Mucosa of stomach (tissue), 1 donor: ENCODE measurements at regions not wholly inside any gene's neighbourhood (a gene's known extent, or its start where the extent isn't known, plus 50 kb on each side); places are given as distances from the start of the nearest gene placed in this dataset.

ENCODE experiments used
- H3K27me3 ChIP-seq: one replicate; pipeline ENCODE4 v1.7.0; 2013; ENCODE audit warnings: mild to moderate bottlenecking, low read length; ENCODE audit not compliant: control insufficient read depth, insufficient read depth
- H3K36me3 ChIP-seq: one replicate; pipeline ENCODE4 v1.7.0; 2013; ENCODE audit warnings: low read length; ENCODE audit not compliant: control insufficient read depth, insufficient read depth
- H3K4me1 ChIP-seq: one replicate; pipeline ENCODE4 v1.7.0; 2013; ENCODE audit warnings: mild to moderate bottlenecking, low read length; ENCODE audit not compliant: control insufficient read depth, insufficient read depth
- H3K4me3 ChIP-seq: one replicate; pipeline ENCODE4 v1.7.0; 2013; ENCODE audit warnings: low read length
- H3K9ac ChIP-seq: one replicate; pipeline ENCODE4 v1.7.0; 2013; ENCODE audit warnings: mild to moderate bottlenecking, low read length, moderate library complexity
- H3K9me3 ChIP-seq: one replicate; pipeline ENCODE4 v1.7.0; 2013; ENCODE audit warnings: mild to moderate bottlenecking, low read length, moderate library complexity; ENCODE audit not compliant: control insufficient read depth
- donor health status: Pancreatic carcinoma.

DNA sequence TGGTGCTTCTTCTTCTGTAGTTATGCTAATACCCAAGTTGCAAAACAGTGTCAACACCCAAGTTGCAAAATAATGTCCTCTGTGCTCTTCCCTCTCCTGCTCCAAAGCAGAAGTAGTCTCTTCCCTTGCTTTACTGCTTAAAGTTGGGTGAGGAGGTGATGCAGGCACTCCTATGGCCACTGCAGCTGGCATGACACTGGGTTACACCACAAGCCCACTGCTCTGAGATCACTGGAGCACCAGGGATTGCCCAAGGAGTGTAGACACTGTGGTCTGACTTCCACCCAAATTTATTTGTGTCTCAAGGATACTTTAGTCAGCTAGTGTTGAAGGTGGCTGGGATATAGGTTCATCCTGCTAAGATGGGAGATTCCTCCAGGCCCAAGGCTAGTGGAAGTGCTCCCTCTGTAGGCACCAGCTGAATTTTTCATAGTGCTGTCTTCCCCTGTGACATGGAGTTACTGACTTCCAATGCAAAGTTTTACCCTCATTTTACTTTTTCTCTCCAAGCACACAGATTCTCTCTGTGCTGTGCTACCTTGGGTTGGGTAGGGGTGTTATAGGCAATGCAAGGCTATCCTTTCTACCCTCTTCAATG, 196.2 kb upstream of the TENT5D start:
- no peaks in the 10 kb centered on the region for H3K4me1 ChIP-seq
- H3K36me3 ChIP-seq: no peaks in the 10 kb centered on the region

DNA sequence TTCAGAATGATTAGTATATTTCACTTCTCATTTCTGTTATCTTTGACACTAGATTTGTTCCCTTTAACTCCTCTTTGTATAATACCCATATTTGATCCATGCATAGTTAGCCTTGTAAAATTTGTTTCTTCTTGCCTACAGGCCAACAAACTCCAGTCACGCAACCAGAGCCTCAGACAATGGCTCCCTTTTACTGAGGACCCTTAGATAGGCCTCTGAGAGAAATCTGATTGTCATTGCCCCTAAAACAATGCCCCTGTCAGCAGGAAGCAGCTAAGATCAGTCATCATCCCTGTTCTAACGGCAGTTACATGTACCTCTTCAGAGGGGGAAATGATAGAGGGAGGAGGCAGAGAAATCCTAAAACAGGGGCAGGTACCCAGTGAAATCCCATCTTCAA, 190.6 kb upstream of the TENT5D start:
- H3K9me3 ChIP-seq: no peaks in the 10 kb centered on the region
- no peaks in the 10 kb centered on the region for H3K36me3 ChIP-seq
- no peaks in the 10 kb centered on the region for H3K27me3 ChIP-seq
- no peak overlapping the region for H3K4me3 ChIP-seq
- H3K9ac ChIP-seq: no peak overlapping the region
- H3K4me1 ChIP-seq: no peaks in the 10 kb centered on the region

More for the DNA sequence above, 196.2 kb upstream of the TENT5D start:
- H3K9ac ChIP-seq: no peak overlapping the region
- no peaks in the 10 kb centered on the region for H3K27me3 ChIP-seq
- H3K4me3 ChIP-seq: no peak overlapping the region
- no peaks in the 10 kb centered on the region for H3K9me3 ChIP-seq

DNA sequence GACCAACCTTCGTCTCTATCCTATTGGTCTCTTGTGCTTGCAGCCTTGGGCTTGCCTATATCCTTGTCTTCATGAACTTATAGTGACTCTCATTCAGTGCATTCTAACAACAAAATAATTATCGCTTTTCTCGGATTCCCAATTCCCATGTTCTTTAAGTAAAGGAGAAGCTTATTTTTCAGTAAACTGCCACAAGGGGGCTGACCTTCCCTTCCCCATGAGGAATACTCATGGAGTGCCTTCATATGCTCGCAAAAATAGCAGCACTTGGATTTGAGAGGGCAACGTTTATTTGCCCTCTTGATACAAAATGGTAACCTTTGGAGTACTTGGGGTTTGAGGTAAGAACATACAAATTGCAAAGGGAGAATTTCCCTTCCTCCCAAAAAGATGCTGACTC, 183.2 kb upstream of the TENT5D start:
- Histone ChIP-seq H3K4me1 (no peaks in the 10 kb centered on the region), H3K36me3 (no peaks in the 10 kb centered on the region), H3K9me3 (no peaks in the 10 kb centered on the region), H3K4me3 (no peak overlapping the region), H3K9ac (no peak overlapping the region), H3K27me3 (no peaks in the 10 kb centered on the region)

DNA sequence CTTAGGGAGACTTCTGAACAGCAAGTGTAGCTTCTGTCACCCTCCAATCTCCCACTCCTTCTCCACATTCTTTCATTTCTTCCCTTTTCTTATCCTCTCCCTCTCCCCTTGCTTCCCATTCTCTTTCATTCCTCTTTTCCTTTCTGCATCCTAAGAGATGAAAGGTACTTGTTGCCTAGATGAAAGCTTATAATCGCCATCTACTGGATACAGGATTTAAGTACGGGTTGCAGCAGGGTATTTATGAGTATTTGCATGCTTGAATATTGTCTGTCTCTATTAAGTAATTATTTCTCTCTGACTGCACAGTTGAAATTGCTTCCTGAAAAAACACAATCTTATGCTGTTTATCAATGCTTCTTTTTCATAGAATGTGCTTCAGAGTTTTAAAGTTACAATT, 174.0 kb upstream of the TENT5D start:
- Histone ChIP-seq H3K36me3 (no peaks in the 10 kb centered on the region), H3K27me3 (no peaks in the 10 kb centered on the region), H3K4me3 (no peak overlapping the region)

DNA sequence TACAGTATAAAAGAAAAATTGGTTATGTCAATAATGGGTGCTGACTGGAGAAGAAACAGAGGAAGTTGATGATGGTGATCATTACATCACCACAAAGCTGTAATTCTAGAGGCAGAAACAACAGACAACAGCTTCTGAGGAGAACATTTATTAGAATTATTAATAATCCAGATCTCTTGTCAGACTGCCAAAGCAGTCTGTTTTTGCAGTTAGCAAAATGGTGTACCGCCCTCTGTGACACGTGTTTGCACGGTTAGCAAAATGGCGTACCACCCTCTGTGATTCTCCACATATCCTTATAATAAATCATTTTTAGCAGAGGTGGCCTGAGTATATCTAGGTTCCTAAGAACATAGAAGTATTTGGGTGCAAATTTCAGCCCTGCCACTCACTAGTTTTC, 154.0 kb upstream of the TENT5D start:
- Histone ChIP-seq H3K27me3 (no peaks in the 10 kb centered on the region), H3K9me3 (no peaks in the 10 kb centered on the region)

More for the DNA sequence above, 174.0 kb upstream of the TENT5D start:
- Histone ChIP-seq H3K4me1 (no peaks in the 10 kb centered on the region), H3K9ac (no peak overlapping the region), H3K9me3 (no peaks in the 10 kb centered on the region)

DNA sequence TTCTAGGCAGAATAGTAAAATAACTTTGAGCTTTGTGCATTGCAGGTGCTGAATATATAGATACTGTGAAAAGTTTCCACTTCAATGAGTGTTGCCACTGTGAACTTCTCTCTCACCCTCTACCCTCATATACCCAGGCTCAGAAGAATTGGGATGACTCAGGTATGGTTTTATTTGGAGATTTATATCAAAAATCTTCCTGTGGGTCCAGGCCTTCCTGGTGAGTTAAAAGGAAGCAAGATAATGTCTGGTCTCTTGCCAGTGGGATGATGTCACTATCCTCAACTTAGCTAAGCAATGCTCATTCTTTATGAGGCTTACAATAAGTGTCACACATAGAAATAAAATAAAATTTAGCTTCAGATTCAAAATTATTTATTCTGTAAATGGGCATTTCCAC, 153.3 kb upstream of the TENT5D start:
- no peaks in the 10 kb centered on the region for H3K9me3 ChIP-seq

More for the DNA sequence above, 154.0 kb upstream of the TENT5D start:
- Histone ChIP-seq H3K4me3 (no peak overlapping the region), H3K9ac (no peak overlapping the region), H3K36me3 (no peaks in the 10 kb centered on the region), H3K4me1 (no peaks in the 10 kb centered on the region)

DNA sequence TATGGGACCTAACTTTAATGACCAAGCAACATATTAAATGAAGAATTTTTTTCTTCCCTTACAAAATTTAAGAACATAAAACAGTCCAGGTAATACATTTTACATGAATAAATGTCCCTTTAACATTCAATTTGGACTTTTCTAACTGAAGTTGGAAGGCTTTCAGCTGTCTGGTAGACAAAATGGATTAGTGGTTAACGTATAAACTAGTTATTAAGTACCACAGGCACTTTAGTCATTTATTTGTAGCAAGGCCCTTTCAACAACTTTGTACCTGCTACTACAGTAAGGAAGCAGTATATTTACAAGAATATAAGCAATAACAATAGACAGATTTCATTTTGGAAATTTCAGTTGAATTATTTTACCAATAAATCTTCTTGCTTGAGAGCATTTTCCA, 152.5 kb upstream of the TENT5D start:
- Histone ChIP-seq H3K4me3 (no peak overlapping the region), H3K9ac (no peak overlapping the region), H3K36me3 (no peaks in the 10 kb centered on the region), H3K4me1 (no peaks in the 10 kb centered on the region), H3K27me3 (no peaks in the 10 kb centered on the region), H3K9me3 (no peaks in the 10 kb centered on the region)

More for the DNA sequence above, 153.3 kb upstream of the TENT5D start:
- no peak overlapping the region for H3K4me3 ChIP-seq
- no peaks in the 10 kb centered on the region for H3K36me3 ChIP-seq
- no peaks in the 10 kb centered on the region for H3K27me3 ChIP-seq
- no peak overlapping the region for H3K9ac ChIP-seq
- no peaks in the 10 kb centered on the region for H3K4me1 ChIP-seq

DNA sequence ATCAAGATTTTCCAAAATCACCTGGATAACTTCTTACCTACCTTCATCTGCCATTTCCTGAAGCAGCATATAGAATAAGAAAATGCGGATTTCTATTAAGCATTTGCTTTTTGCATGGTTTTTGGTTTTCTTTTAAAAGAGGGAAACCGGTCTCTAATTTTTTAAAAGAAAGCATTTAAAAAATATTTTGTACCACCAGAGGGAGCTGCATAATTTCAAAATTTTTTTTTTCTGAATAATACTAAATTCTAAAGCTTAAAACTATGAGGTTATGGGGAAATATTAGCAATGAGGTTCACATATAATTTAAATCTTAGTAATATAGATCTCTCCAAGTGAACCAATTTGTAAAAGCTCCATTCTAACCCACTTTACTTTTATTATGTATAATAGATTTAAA, 137.7 kb upstream of the TENT5D start:
- H3K4me3 ChIP-seq: no peak overlapping the region
- no peaks in the 10 kb centered on the region for H3K36me3 ChIP-seq
- no peaks in the 10 kb centered on the region for H3K4me1 ChIP-seq
- no peaks in the 10 kb centered on the region for H3K27me3 ChIP-seq
- H3K9ac ChIP-seq: no peak overlapping the region
- H3K9me3 ChIP-seq: no peaks in the 10 kb centered on the region

DNA sequence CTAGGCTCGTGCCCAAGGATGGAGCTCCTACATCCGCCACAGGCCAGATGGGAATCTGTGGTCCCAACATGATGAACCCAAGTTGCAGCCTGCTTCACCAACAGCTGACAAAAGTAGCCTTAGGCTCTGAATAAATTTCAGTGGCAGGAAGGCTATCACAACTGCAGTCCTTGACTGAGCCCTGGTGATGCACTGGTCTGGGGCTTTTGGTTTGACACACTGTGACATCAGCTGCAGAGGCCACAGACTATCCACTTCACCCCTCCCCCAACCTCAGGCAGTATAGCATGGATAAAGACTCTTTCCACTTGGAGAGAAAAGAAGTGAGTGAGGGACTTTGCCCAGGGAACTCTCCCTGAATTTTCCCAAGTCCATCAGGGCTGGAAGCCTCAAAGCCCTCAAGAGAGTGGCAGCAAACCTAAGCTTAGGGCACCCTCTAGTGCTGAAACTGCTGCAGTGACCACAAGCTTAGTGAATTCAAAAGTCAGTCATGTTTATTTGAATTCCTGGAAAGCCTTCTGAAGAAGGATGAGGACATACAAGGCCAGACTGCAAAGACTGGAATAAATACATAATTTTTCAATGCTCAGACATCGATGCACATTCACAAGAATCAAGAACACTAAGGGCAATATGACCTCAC, 135.0 kb upstream of the TENT5D start:
- Histone ChIP-seq H3K4me3 (no peak overlapping the region), H3K36me3 (no peaks in the 10 kb centered on the region), H3K4me1 (no peaks in the 10 kb centered on the region), H3K27me3 (no peaks in the 10 kb centered on the region), H3K9ac (no peak overlapping the region), H3K9me3 (no peaks in the 10 kb centered on the region)

DNA sequence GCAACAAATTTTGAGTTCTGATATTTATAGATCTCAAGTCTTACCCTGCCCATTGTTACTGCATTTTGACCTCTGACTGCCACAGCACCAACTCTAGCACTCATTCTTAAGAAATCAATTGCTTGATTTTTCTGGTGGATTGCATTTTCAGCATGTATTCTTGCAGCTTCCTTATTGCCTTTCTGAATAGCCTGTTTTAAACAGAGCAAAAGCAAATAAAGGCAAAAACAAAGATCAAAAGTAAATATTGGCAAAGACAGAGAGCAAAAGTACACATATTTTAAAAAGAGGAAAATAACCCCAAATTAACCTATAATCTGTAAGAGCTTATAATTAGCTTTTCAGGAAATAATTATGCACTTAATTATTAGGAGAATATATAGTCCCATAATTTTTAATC, 129.4 kb upstream of the TENT5D start:
- H3K36me3 ChIP-seq: no peaks in the 10 kb centered on the region
- H3K9me3 ChIP-seq: no peaks in the 10 kb centered on the region
- H3K27me3 ChIP-seq: no peaks in the 10 kb centered on the region
- no peak overlapping the region for H3K4me3 ChIP-seq
- H3K9ac ChIP-seq: no peak overlapping the region
- H3K4me1 ChIP-seq: no peaks in the 10 kb centered on the region

DNA sequence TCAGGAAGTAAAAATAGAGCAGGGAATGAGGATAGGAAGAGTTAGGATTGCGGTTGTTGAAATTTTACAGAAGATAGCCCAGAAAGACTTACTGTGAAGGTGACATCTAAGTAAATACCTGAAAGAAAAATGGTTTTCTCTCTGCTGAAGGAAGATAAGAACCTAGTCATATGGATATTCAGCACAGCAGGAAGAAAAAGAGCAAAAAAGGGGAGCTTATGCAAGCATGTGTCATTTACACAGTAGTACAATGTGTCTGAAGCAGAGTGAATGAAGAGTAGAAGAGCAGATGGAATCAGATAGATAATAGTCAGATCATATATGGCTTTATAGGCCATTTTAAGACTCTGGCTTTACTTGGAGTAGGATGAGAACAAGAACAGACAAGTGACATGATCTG, 126.9 kb upstream of the TENT5D start:
- no peaks in the 10 kb centered on the region for H3K9me3 ChIP-seq
- no peaks in the 10 kb centered on the region for H3K36me3 ChIP-seq
- H3K9ac ChIP-seq: no peak overlapping the region
- H3K4me3 ChIP-seq: no peak overlapping the region
- no peaks in the 10 kb centered on the region for H3K27me3 ChIP-seq
- no peaks in the 10 kb centered on the region for H3K4me1 ChIP-seq

DNA sequence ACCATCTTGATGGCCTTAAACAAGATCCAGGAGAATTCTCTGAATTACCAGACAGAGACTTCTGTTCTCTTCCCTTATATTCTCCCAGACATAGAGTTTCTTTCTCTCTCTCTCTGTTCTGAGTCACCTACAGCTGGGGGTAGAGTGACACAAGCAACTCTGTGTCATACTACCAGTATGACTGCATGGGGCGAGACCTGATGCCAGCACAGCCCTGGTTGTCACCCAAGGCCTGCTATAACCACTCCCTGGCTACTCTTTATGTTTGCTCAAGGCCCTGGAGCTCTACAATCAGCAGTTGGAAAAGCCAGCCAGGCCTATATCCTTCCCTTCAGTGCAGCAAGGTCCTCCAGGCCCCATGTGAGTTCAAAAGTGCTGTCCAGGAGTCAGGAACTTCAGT, 114.2 kb upstream of the TENT5D start:
- peaks cover 5% of the 10 kb centered on the region for H3K4me1 ChIP-seq
- no peak overlapping the region for H3K9ac ChIP-seq
- H3K4me3 ChIP-seq: no peak overlapping the region
- H3K27me3 ChIP-seq: no peaks in the 10 kb centered on the region
- H3K36me3 ChIP-seq: no peaks in the 10 kb centered on the region
- no peaks in the 10 kb centered on the region for H3K9me3 ChIP-seq

DNA sequence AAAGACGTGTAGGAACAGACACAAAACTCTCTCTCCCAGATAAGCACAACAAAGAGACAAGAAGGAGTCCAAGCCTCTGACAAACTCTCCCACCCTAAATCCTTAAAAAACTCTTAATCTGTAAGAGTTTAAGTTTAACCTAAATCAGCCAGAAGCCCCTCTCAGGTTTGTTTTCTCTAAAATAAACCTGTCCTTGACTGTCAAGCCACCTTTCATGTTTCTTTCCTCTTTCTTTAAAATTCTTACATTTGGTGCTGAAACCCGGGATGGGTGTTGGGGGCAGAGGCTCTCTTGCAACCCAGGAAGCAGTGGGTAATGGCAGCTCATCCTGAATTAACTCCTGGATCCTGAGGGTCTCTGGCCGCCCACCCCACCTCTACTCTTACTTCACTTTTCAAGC, 107.8 kb upstream of the TENT5D start:
- H3K36me3 ChIP-seq: no peaks in the 10 kb centered on the region
- no peaks in the 10 kb centered on the region for H3K27me3 ChIP-seq
- no peaks in the 10 kb centered on the region for H3K4me1 ChIP-seq
- no peaks in the 10 kb centered on the region for H3K9me3 ChIP-seq
- H3K4me3 ChIP-seq: no peak overlapping the region
- no peak overlapping the region for H3K9ac ChIP-seq
